CD4-positive, alpha-beta T cell treated with Interleukin-4 for 4 hours (primary cell): ENCODE measurements at regions not wholly inside any gene's neighbourhood (a gene's known extent, or its start where the extent isn't known, plus 50 kb on each side); places are given as distances from the start of the nearest gene placed in this dataset.
"Not testable (repeated sequence)": the region's sequence is repeated elsewhere in the genome, so short reads cannot be mapped to it uniquely, and the experiment has no call there.

Experiments
- DNase-seq: peaks from one replicate; pipeline ENCODE4 v3.0.0-alpha.2; 2020

GRCh38 chr22:49402169-49402568 is 425.5 kb downstream of the BRD1 start:
- DNase-seq, result no peak

- DNase-seq, result no peak
Observed at GRCh38 chr22:49400941-49401598, 426.6 kb downstream of the BRD1 start.

- no peak for DNase-seq
Observed at GRCh38 chr22:49400136-49400940, 427.3 kb downstream of the BRD1 start.

GRCh38 chr22:49398646-49399045 is 429.0 kb downstream of the BRD1 start:
- no peak for DNase-seq

GRCh38 chr22:49398115-49398514 is 429.6 kb downstream of the BRD1 start:
- no peak for DNase-seq

- DNase-seq, result no peak
Observed at GRCh38 chr22:49396817-49397216, 430.9 kb downstream of the BRD1 start.

- no peak for DNase-seq
Observed at GRCh38 chr22:49395617-49396016, 432.1 kb downstream of the BRD1 start.

- not testable (repeated sequence) for DNase-seq
Observed at GRCh38 chr22:49395062-49395461, 432.6 kb downstream of the BRD1 start.

- DNase-seq, result no peak
Observed at GRCh38 chr22:49394116-49394785, 433.4 kb downstream of the BRD1 start.

- DNase-seq, result no peak
Observed at GRCh38 chr22:49393526-49393925, 434.1 kb downstream of the BRD1 start.

- no peak for DNase-seq
Observed at GRCh38 chr22:49392841-49393510, 434.7 kb downstream of the BRD1 start.

GRCh38 chr22:49392247-49392646 is 435.4 kb downstream of the BRD1 start:
- DNase-seq, result no peak

GRCh38 chr22:49391436-49391835 is 436.2 kb downstream of the BRD1 start:
- DNase-seq, result no peak

- no peak for DNase-seq
Observed at GRCh38 chr22:49390954-49391353, 436.7 kb downstream of the BRD1 start.

GRCh38 chr22:49383909-49384308 is 443.8 kb downstream of the BRD1 start:
- DNase-seq, result not testable (repeated sequence)

- no peak for DNase-seq
Observed at GRCh38 chr22:49382451-49382735, 445.3 kb downstream of the BRD1 start.

GRCh38 chr22:49381595-49382450 is 445.9 kb downstream of the BRD1 start:
- DNase-seq, result no peak

GRCh38 chr22:49380828-49381114 is 446.9 kb downstream of the BRD1 start:
- no peak for DNase-seq

- no peak for DNase-seq
Observed at GRCh38 chr22:49380095-49380827, 447.4 kb downstream of the BRD1 start.

- DNase-seq, result no peak
Observed at GRCh38 chr22:49377306-49377705, 450.4 kb downstream of the BRD1 start.

GRCh38 chr22:49373801-49374226 is 453.9 kb downstream of the BRD1 start:
- DNase-seq, result no peak

- no peak for DNase-seq
Observed at GRCh38 chr22:49373289-49373666, 454.4 kb downstream of the BRD1 start.
